Osteoblast (primary cell): ENCODE measurements at regions not wholly inside any gene's neighbourhood (a gene's known extent, or its start where the extent isn't known, plus 50 kb on each side); places are given as distances from the start of the nearest gene placed in this dataset.

Experiments
- DNase-seq: peaks from one replicate; pipeline ENCODE4 v3.0.0; 2011; ENCODE audit warnings: low spot score, mixed read lengths; ENCODE audit not compliant: insufficient read length; ENCODE audit errors: missing footprints
- H2AFZ ChIP-seq: 2 replicates; pipeline ENCODE4 v1.6.0; 2011; ENCODE audit warnings: mild to moderate bottlenecking, low read length
- H3K27ac ChIP-seq: 2 replicates; pipeline ENCODE4 v1.5.1; 2011; ENCODE audit warnings: mild to moderate bottlenecking, low read depth, low read length, moderate library complexity
- H3K27me3 ChIP-seq: 2 replicates; pipeline ENCODE4 v1.6.0; 2012; ENCODE audit warnings: mild to moderate bottlenecking, control low read depth, inconsistent platforms, low read length, moderate library complexity; ENCODE audit not compliant: insufficient read depth
- H3K36me3 ChIP-seq: 2 replicates; pipeline ENCODE4 v1.5.1; 2011; ENCODE audit warnings: mild to moderate bottlenecking, low read length, control low read depth, moderate library complexity; ENCODE audit not compliant: insufficient read depth
- H3K4me1 ChIP-seq: 2 replicates; pipeline ENCODE4 v1.5.1; 2011; ENCODE audit warnings: mild to moderate bottlenecking, low read length, control low read depth, moderate library complexity; ENCODE audit not compliant: insufficient read depth
- H3K4me2 ChIP-seq: 2 replicates; pipeline ENCODE4 v1.6.0; 2011; ENCODE audit warnings: mild to moderate bottlenecking, low read length; ENCODE audit not compliant: insufficient read depth
- H3K4me3 ChIP-seq: fragments of 200-600 bp; sonication (generic); 3 replicates; pipeline ENCODE4 v1.5.1; 2012; ENCODE audit warnings: mild to moderate bottlenecking, low read length, inconsistent platforms; ENCODE audit not compliant: insufficient read depth
- H3K79me2 ChIP-seq: 2 replicates; pipeline ENCODE4 v1.6.0; 2012; ENCODE audit warnings: mild to moderate bottlenecking, low read length, control low read depth, inconsistent platforms; ENCODE audit not compliant: insufficient read depth
- H3K9me3 ChIP-seq: 2 replicates; pipeline ENCODE4 v1.5.1; 2011; ENCODE audit warnings: low read depth, low read length, control low read depth
- H4K20me1 ChIP-seq: 2 replicates; pipeline ENCODE4 v1.6.0; 2012; ENCODE audit warnings: mild to moderate bottlenecking, low read length, control low read depth; ENCODE audit not compliant: insufficient read depth
- TF ChIP-seq, protein P1 (sequence below): IDR thresholded peaks from 2 replicates; pipeline ENCODE4 v1.5.1; 2011; ENCODE audit warnings: mild to moderate bottlenecking, low read depth, low read length, moderate library complexity; ENCODE audit errors: extremely low read depth

DNA sequence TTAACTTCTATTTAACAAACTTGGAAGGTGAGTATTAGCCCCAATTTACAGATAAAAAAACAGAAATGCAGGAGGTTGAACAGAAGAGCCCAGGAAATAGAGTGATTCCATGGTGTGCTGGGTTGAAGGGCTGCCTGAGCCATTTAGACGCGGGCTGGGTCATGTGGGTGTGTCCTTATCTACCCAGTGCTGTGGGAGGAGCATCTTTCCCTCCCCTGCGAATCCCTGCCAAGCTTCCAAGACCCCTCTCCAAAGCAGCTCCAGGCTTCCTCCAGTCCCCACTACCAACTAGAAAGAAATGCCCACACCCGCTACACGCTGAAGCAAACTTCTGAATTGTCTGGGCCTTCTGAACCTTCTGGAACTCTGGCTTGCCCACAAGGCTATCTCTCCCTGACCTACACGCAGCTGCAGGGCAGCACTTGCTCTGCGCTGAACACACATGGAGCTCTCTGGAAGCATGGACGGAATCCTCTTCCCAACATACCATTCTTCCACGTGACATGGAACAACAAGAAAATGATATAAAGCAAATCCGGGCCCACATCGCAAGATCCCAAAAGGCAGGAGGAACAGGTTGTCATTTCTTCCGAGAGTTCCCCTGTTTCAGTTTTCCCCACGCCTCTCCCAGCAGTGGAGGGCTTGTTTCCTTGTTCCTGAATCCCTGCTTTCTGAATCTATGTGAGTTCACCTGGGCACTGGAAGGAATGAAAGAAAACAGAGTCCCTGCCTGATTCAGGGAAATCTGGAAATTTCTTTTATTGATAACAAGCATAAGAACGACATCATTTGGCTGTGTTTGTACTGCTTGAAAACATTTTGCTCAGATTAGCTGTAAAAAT, 562.7 kb upstream of the ID2 start:
- Histone ChIP-seq H3K27me3 (no peaks in the 10 kb centered on the region), H3K9me3 (no peaks in the 10 kb centered on the region), H3K4me3 (no peak overlapping the region), H3K36me3 (no peaks in the 10 kb centered on the region), H3K27ac (peak overlapping the region; percentile 81), H2AFZ (peak overlapping the region; percentile 56), H4K20me1 (no peaks in the 10 kb centered on the region), H3K4me1 (peaks cover 19% of the 10 kb centered on the region), H3K79me2 (no peaks in the 10 kb centered on the region), H3K4me2 (peak overlapping the region; percentile 59)
- DNase-seq, result peak; percentile 49
- TF ChIP-seq, protein P1, sequence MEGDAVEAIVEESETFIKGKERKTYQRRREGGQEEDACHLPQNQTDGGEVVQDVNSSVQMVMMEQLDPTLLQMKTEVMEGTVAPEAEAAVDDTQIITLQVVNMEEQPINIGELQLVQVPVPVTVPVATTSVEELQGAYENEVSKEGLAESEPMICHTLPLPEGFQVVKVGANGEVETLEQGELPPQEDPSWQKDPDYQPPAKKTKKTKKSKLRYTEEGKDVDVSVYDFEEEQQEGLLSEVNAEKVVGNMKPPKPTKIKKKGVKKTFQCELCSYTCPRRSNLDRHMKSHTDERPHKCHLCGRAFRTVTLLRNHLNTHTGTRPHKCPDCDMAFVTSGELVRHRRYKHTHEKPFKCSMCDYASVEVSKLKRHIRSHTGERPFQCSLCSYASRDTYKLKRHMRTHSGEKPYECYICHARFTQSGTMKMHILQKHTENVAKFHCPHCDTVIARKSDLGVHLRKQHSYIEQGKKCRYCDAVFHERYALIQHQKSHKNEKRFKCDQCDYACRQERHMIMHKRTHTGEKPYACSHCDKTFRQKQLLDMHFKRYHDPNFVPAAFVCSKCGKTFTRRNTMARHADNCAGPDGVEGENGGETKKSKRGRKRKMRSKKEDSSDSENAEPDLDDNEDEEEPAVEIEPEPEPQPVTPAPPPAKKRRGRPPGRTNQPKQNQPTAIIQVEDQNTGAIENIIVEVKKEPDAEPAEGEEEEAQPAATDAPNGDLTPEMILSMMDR, result no peak

DNA sequence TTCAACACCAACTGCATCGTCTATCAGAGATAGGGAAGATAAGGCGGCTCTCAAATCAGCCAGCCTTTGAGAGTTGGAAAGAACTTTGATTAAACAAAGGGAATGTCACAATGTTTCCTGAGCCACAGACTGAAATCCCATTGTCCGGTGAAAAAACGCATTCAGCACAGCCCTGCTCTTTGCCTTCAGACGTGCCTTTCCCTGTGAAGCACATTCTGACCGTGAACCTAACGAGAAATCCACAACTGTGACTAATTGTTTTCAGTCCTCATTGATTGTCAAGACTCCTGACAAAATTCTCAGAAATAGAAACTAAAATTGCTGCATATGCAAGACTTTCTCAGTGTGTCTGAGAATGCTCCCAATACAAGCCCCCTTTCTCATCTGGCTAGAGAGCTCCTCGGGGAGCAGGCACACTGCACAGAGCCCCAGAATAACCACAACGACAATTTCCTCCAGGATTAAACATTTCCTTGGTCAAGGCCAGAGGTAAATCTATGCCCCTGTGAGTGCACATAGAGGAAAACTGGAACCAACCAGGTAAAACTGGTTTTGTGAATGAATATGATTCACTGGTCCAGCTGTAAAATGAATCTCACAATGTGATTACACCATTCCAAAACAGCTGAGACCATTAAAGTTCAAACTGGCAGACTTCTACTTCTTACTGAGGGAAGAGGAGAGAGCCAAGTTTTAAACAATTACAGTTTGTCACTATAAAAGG, 561.9 kb upstream of the ID2 start:
- H3K9me3 ChIP-seq, result no peaks in the 10 kb centered on the region
- H3K4me3 ChIP-seq, result peak overlapping the region; percentile 20
- H3K4me2 ChIP-seq, result peak overlapping the region; percentile 59
- TF ChIP-seq, protein P1, result no peak
- peak overlapping the region; percentile 81 for H3K27ac ChIP-seq
- H2AFZ ChIP-seq, result peak overlapping the region; percentile 56
- H3K27me3 ChIP-seq, result no peaks in the 10 kb centered on the region
- no peaks in the 10 kb centered on the region for H3K79me2 ChIP-seq
- H3K36me3 ChIP-seq, result no peaks in the 10 kb centered on the region
- no peaks in the 10 kb centered on the region for H4K20me1 ChIP-seq
- peaks cover 19% of the 10 kb centered on the region for H3K4me1 ChIP-seq
- DNase-seq, result peak; percentile 62

DNA sequence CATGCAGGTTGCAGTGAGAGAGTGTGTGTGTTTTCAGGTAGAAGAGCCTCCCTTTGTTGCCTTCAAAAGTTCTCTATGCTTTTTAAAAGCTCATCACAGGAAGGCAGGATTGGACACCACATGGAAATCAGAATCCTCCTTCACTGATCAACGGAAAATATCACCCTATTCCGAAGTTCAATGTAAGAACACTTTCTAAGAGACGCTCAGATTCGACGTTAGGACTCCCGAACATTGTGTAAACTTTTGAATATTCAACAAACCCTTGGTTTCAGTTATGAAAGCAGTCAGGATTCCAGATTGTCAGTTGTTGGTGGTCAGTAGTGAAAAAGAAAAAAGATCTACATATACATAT, 561.4 kb upstream of the ID2 start:
- Histone ChIP-seq H2AFZ (peak overlapping the region; percentile 56), H4K20me1 (no peaks in the 10 kb centered on the region), H3K9me3 (no peaks in the 10 kb centered on the region), H3K27ac (peak overlapping the region; percentile 81), H3K4me3 (no peak overlapping the region), H3K4me1 (peaks cover 19% of the 10 kb centered on the region), H3K27me3 (no peaks in the 10 kb centered on the region), H3K4me2 (peak overlapping the region; percentile 59), H3K79me2 (no peaks in the 10 kb centered on the region), H3K36me3 (no peaks in the 10 kb centered on the region)
- DNase-seq, result no peak
- TF ChIP-seq, protein P1, result no peak
